Calu3 (cell line): ENCODE measurements at regions not wholly inside any gene's neighbourhood (a gene's known extent, or its start where the extent isn't known, plus 50 kb on each side); places are given as distances from the start of the nearest gene placed in this dataset.

Experiments
- BruUV-seq: library from RNA; stranded (reverse); fragments of 400-500 nt; replicated peaks from 2 replicates; lab custom pipeline; 2021; lab: Mats Ljungman, UMichigan
- CTCF ChIA-PET: fragments of 300-600 bp; sonication (Branson Sonifier 250); formaldehyde crosslinking; loops from one replicate; lab custom pipeline; 2022; ENCODE audit warnings: antibody characterized with exemption; lab: Charles Lee
- DNase-seq: peaks from one replicate; pipeline ENCODE4 v3.0.0; 2022
- H3K27ac Mint-ChIP-seq: one replicate; pipeline ENCODE4 v1.8.0; 2022; ENCODE audit warnings: mixed read lengths; ENCODE audit not compliant: unreplicated experiment
- H3K27me3 Mint-ChIP-seq: one replicate; pipeline ENCODE4 v1.8.0; 2022; ENCODE audit warnings: mixed read lengths; ENCODE audit not compliant: unreplicated experiment
- H3K36me3 Mint-ChIP-seq: one replicate; pipeline ENCODE4 v1.8.0; 2022; ENCODE audit warnings: mild to moderate bottlenecking, moderate library complexity, mixed read lengths; ENCODE audit not compliant: insufficient read depth, unreplicated experiment
- H3K4me1 Mint-ChIP-seq: one replicate; pipeline ENCODE4 v1.8.0; 2022; ENCODE audit warnings: mild to moderate bottlenecking, low read depth, mixed read lengths; ENCODE audit not compliant: unreplicated experiment
- H3K4me3 Mint-ChIP-seq: one replicate; pipeline ENCODE4 v1.8.0; 2022; ENCODE audit warnings: mild to moderate bottlenecking, low read depth, moderate library complexity, mixed read lengths; ENCODE audit not compliant: unreplicated experiment
- H3K9me3 Mint-ChIP-seq: one replicate; pipeline ENCODE4 v1.8.0; 2022; ENCODE audit warnings: low read depth, mixed read lengths; ENCODE audit not compliant: unreplicated experiment
- intact Hi-C: fragments of 100-400 bp; cut with micrococcal nuclease; formaldehyde crosslinking; loops from one replicate; pipeline ENCODE4 v1.10.0; 2022; ENCODE audit not compliant: unreplicated experiment
- TF ChIP-seq, protein P1 (sequence below): fragments of 200-600 bp; IDR thresholded peaks from one replicate; pipeline ENCODE4 v1.8.0; 2022; ENCODE audit warnings: antibody characterized with exemption; ENCODE audit not compliant: unreplicated experiment

DNA sequence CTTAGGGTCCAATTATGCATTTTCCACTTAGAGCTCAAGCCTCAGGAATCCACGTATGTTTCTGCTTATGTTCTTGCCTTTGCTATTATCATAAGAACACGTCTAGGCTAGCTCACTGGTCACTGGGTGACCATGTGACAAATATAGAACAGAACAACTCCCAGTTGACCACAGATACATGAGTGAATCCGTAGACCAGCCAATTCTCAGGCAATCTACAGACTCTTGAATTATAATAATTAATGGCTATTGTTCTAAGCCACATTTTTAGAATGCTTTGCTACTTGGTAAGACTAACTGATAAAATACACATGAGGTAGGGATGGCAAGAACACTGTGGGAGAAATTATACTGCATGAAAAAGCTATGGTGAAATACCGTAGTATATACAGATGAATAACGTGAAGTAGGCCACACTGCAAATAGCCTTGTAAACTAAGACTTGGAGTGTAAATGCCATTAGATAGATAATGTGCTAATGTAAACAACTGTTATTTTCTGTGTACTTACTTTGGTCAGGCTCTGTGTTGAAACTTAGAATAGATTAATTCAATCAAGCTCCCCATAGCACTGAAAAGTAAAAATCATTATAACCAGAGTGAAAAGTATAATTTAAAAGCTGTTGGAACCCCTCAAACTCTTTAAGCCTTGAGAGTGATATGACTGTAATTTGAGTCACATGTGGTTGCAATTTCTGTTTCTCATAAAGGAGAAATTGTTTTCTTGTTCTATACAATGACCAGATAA, 366.2 kb upstream of the CCDC179 start:
- H3K4me1 Mint-ChIP-seq = peaks cover 18% of the 10 kb centered on the region
- no TSS peak for BruUV-seq
- intact Hi-C loops = no loop called here

GRCh38 chr11:23227078-23227445, 366.8 kb upstream of the CCDC179 start:
- intact Hi-C loops = no loop called here
- Mint-ChIP-seq H3K4me1 (peaks cover 18% of the 10 kb centered on the region), H3K4me3 (no peak overlapping the region), H3K27ac (no peak overlapping the region), H3K9me3 (no peaks in the 10 kb centered on the region), H3K27me3 (no peaks in the 10 kb centered on the region), H3K36me3 (no peaks in the 10 kb centered on the region)
- BruUV-seq = no TSS peak
- DNase-seq = no peak
- TF ChIP-seq, protein P1, sequence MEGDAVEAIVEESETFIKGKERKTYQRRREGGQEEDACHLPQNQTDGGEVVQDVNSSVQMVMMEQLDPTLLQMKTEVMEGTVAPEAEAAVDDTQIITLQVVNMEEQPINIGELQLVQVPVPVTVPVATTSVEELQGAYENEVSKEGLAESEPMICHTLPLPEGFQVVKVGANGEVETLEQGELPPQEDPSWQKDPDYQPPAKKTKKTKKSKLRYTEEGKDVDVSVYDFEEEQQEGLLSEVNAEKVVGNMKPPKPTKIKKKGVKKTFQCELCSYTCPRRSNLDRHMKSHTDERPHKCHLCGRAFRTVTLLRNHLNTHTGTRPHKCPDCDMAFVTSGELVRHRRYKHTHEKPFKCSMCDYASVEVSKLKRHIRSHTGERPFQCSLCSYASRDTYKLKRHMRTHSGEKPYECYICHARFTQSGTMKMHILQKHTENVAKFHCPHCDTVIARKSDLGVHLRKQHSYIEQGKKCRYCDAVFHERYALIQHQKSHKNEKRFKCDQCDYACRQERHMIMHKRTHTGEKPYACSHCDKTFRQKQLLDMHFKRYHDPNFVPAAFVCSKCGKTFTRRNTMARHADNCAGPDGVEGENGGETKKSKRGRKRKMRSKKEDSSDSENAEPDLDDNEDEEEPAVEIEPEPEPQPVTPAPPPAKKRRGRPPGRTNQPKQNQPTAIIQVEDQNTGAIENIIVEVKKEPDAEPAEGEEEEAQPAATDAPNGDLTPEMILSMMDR = no peak
- CTCF ChIA-PET = no interaction called here

More for the DNA sequence above, 366.2 kb upstream of the CCDC179 start:
- H3K4me3 Mint-ChIP-seq = no peak overlapping the region
- TF ChIP-seq, protein P1 = no peak
- no peaks in the 10 kb centered on the region for H3K27me3 Mint-ChIP-seq
- DNase-seq = no peak
- H3K9me3 Mint-ChIP-seq = no peaks in the 10 kb centered on the region
- CTCF ChIA-PET = no interaction called here
- H3K36me3 Mint-ChIP-seq = no peaks in the 10 kb centered on the region
- H3K27ac Mint-ChIP-seq = no peak overlapping the region

GRCh38 chr11:23232652-23233051, 372.4 kb upstream of the CCDC179 start:
- no peak for DNase-seq
- H3K36me3 Mint-ChIP-seq = no peaks in the 10 kb centered on the region
- no peaks in the 10 kb centered on the region for H3K27me3 Mint-ChIP-seq
- no TSS peak for BruUV-seq
- intact Hi-C loops = no loop called here
- TF ChIP-seq, protein P1 = no peak
- H3K9me3 Mint-ChIP-seq = no peaks in the 10 kb centered on the region
- CTCF ChIA-PET = no interaction called here
- H3K27ac Mint-ChIP-seq = no peak overlapping the region
- no peak overlapping the region for H3K4me3 Mint-ChIP-seq
- H3K4me1 Mint-ChIP-seq = no peaks in the 10 kb centered on the region

- TF ChIP-seq, protein P1 = no peak
- Mint-ChIP-seq H3K9me3 (no peaks in the 10 kb centered on the region), H3K4me3 (no peak overlapping the region), H3K36me3 (no peaks in the 10 kb centered on the region), H3K27ac (no peak overlapping the region), H3K27me3 (no peaks in the 10 kb centered on the region), H3K4me1 (no peaks in the 10 kb centered on the region)
- CTCF ChIA-PET = no interaction called here
- intact Hi-C loops = no loop called here
- no TSS peak for BruUV-seq
- no peak for DNase-seq
These were observed 372.8 kb upstream of the CCDC179 start for GRCh38 chr11:23233075-23233474.
